Activated CD8-positive, alpha-beta memory T cell treated with anti-CD3 and anti-CD28 coated beads for 36 hours (primary cell): ENCODE measurements at regions not wholly inside any gene's neighbourhood (a gene's known extent, or its start where the extent isn't known, plus 50 kb on each side); places are given as distances from the start of the nearest gene placed in this dataset.
"Not testable (repeated sequence)": the region's sequence is repeated elsewhere in the genome, so short reads cannot be mapped to it uniquely, and the experiment has no call there.

Experiments used
- CTCF ChIA-PET: fragments of 350-600 bp; sonication (Branson Sonifier 250); formaldehyde crosslinking; loops from one replicate; lab custom pipeline; 2021; ENCODE audit warnings: antibody characterized with exemption; lab: Charles Lee
- POLR2A ChIA-PET: fragments of 350-600 bp; sonication (Branson Sonifier 250); formaldehyde crosslinking; loops from one replicate; lab custom pipeline; 2021; ENCODE audit warnings: antibody characterized with exemption; lab: Charles Lee

DNA sequence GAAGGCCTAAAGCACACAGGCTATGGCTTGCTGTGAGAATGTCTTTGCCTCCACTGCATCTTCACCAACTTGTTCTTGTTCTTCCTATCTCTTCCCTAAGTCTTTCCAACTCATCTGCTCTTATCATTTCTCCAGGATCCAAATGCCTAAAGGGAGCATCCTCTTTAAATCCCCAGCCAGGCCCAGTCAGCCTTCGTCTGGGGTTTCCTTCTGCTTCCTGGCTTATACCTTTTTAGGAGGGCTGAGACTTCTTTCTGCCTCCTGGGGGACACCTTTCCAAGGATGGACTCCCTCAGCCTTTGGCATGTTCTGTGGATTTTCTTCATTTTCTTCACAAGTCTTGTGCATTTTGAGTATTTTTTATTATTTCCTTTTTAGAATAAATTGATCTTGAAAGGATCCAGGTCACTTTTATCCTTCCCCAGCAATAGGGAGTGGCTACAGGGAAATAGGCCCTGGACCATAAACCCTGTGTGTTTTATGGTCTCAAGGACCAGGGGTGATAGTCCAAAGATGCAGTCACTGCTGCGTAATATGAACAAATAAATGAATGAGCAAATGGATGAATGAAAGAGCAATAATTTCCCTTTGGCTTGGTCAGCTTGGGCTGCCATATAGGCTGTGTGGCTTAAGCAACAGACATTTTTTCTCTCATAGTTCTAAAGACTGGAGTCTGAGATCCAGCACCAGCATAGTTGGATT lies 122.1 kb upstream of the LRIG1 start:
- ChIA-PET CTCF (no interaction called here), POLR2A (no interaction called here)

DNA sequence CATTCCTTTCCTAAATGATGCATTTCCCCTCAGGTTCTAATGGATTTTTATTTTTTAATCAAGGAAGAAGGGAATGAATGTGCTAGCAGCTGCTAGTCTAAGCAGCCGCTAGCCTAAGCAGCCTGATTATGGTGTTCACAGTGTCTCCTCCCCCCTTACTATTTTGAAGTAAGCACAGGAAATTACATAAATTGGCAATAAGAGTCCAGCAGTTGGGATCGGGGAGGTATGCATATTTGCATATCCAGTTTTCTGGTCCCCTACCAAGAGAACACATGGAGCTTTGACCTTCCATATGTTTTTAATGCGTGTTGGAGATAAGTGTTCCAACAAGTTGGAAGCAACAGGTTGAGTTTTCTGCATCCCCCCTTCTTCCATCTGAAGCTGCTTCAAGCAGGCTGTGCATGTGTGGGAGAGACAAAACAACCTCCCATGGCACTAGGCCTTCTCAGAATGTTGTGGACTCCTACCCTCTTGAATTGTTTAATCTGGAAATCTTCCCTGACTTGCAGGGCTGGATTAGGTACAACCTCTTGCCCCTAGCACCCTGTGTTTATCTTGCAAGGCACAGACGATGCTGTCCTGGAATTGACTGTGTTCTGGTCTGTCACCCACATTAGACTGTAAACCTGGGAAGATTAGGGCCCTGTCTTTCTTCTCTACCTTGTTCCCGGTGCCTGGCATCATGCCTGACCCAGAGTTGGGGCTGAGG lies 124.8 kb upstream of the LRIG1 start:
- ChIA-PET CTCF (no interaction called here), POLR2A (no interaction called here)

DNA sequence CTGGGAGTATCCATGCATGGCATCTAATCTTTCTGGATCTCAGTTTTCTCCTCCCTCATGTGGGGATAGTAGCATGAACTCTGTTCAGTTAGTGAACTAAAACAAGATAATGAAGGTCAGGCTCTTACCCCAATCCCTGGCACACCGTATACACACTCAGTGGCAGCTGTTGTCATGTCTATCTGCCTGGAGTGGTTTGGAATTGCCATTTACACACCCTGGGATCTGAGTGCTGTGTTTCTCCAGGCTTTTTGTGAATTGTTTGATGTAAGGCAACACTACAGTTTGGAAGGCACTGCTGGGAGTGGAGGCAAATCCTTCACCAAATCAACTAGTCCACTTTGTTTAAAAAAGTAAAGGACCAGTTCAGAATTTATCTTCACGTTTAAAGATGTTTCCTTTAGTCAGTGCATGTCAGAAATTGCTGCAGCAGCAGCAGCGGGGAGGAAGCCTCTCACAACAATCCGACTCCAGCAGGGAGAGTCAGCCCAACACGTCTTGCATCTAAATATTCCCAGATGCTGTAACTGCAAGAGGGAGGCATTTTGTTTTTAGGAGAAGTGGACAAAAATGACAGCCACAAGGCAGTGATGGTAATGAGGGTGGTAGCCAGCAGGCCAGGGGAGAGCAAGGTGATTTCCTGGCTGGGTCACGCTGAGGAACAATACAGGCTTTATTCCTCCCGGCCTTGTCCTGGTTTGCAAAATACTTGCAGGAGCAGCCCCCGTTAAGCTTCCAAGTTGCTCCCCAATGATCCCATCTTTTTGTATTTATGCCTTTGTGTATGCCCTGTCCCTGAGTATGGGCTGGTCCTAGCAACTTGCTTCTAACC lies 128.5 kb upstream of the LRIG1 start:
- ChIA-PET CTCF (interaction anchor here (1.1 kb wide), 1 partner anchor 353 kb away, joined by 3 read pairs; no protein-coding TSS in a partner anchor), POLR2A (no interaction called here)

DNA sequence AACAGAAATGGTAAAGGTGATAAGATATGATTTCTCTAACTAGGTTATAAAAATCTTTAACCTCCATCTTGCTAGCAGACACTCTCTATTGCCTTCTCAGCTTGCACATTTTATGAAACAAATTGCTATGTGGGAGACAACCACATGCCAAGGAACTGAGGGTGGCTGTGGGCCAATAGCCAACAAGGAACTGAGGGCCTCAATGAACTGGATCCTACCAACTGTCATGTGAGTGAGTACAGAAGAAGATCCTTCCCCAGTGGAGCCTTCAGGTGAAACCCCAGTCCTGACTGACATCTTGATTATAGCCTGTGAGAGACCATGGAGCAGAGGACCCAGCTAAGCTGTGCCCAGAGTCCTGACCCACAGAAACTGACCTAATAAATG lies 129.2 kb upstream of the LRIG1 start:
- ChIA-PET CTCF (interaction anchor here (1.1 kb wide), 1 partner anchor 353 kb away, joined by 3 read pairs; no protein-coding TSS in a partner anchor), POLR2A (no interaction called here)

DNA sequence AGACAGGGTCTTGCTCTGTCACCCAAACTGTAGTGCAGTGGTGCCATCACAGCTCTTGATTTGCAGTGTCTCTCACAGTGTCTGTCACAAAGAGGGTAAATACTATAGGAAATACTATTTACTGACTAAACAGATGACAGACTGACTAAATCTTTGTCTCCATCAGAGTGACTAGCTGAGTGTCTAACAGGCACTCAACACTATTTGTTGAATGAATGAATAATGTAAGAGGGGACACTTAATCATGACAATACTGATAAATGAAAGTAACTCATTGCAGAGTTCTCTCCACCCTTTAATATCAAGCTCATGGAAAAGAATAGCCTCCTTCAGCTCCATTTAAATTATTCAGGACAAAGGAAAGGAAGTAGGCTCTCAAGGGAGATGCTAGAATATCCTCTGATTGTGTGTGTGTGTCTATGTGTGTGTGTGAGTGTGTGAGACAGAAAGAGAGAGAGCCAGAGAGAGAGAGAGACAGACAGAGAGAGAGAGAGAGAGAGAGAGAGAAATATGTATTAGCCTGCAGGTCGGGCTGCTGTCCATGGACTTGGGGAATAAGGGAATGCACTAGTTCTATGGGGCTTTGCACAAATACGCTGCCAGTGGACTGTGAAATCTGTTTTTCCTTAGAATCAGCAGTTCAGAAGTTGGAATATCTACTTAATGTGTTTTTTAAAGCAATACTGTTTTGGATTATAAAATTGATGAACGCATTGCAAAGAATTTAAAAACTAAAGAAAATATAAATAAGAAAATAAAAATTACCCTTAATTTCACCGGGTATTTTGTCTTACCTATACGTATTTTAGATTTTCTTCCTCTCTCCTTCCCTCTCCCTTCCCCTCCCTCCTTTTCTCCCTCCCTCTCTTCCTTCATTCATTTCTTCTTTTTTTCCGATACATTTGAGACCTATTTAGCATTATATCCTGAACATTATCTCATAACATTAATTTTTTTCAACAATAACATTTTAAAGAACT lies 132.9 kb upstream of the LRIG1 start:
- POLR2A ChIA-PET, result no interaction called here
- CTCF ChIA-PET, result no interaction called here

DNA sequence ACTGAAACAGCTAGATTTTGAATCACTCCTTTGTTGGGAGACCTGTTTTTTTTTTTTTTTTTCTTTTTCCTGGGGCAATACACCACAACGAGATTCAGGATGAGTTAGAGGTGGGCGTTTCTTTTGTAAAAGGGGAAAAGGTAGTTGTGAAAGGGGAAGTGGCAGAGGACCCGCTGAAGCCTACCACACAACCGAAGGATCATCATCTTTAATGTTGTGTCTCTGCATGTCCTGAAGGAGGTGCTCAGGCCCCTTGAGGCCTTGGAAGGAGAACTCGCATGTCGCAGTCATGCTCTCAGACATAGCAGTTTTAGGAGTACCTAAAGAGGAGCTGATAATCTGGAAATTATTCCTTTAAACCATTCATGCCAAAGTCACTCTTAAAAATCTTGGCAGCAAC lies 137.9 kb upstream of the LRIG1 start:
- POLR2A ChIA-PET, result no interaction called here
- CTCF ChIA-PET, result no interaction called here

DNA sequence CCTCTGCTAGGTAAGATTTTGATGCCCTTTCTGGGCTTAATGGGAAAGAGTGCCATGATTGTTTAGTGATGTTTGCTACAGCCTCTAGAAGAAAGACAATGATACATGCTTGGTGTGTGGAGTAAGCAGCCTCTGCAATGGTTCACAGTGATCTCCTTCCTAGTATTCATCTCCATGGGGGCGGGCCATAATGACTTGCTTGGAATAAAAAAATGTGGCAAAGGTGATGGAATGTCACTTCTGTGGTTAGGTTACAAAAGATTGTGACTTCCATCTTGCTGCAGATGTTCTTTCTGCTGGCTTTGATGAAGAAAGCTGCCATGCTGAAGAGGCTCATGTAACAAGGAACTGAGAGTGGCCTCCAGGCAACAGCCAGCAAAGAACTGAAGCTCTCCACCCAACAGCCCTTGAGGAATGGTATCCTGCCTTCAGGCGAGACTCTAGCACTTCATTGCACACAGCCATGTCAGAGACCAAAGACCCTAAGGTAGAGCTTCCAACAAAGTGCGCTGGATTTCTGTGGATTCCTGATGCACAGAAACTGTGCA lies 139.1 kb upstream of the LRIG1 start:
- CTCF ChIA-PET, result no interaction called here

DNA sequence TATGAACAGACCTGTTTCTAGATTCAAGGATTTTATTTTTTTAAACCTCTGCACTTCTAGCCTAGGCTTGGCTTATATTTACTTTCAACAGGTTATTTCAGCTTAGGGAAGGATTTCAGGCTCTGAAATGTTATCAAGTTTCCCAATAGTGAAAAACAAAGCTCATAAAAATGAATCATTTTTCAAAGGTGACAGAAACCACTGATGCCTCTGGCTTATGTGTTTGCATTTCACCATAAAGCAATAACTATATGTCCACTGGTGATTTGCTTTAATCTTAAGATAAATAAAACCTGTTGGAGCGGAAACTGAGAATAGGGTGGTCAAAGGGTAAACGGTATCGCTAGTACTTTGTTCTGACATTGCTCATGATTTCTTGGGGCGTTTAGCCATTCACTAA lies 141.2 kb upstream of the LRIG1 start:
- POLR2A ChIA-PET, result no interaction called here
- CTCF ChIA-PET, result no interaction called here

More for the DNA sequence above, 139.1 kb upstream of the LRIG1 start:
- POLR2A ChIA-PET, result no interaction called here

DNA sequence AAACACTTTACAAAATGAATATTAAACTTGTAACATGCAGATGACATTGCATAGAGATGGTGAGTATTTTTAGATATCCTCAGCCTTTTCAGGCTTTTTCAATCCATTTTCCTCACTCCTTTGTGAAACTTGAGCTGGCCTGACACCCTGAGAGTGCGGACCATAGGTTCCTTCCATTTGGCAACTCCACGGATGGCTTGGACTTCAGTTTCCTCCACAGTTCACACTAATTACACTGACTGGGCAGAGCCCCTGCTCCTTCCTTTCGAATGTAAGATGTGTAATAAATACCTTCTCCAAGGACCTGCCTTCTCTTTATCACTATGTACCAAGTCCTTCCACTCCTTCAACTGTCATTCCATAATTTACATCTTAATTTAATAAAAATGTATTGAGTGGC lies 141.7 kb upstream of the LRIG1 start:
- ChIA-PET POLR2A (no interaction called here), CTCF (no interaction called here)

DNA sequence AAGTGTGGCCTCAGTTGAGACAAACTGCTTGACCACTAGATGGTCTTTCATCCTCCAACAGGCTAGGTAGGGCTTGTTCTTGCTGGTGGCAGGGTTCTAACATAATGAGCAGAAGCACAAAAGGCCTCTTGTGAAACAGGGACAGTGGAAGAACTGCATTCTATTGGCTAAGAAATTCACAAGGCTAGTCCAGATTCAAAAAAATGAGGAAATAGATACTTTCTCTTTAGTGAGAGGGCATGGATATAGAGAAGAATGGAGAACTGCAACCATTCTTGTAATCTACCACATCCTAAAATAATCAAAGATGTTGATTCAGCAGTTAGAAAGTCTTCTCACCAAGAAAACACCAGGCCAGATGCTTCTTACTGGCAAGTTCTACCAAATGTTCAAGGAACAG lies 143.7 kb upstream of the LRIG1 start:
- CTCF ChIA-PET, result no interaction called here
- POLR2A ChIA-PET, result no interaction called here

DNA sequence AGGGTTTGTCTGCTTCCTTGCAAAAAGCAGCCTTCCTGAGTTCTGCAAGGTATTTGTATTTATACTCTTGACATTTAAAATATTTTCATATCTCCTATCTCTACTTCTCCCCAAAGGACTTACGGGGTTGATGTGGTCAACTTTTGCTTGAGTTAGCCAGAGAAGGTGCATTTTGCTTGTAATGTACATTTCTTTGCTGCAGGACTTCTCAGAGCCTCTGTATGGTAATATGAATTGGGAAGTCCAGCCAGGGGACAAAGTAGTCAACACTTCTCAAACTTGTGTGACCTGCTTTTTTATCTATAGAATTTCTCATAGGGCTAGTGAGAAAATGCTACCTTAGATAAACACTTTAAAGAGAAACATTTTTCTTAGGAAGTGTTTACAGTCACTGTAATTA lies 148.2 kb upstream of the LRIG1 start:
- CTCF ChIA-PET, result no interaction called here

DNA sequence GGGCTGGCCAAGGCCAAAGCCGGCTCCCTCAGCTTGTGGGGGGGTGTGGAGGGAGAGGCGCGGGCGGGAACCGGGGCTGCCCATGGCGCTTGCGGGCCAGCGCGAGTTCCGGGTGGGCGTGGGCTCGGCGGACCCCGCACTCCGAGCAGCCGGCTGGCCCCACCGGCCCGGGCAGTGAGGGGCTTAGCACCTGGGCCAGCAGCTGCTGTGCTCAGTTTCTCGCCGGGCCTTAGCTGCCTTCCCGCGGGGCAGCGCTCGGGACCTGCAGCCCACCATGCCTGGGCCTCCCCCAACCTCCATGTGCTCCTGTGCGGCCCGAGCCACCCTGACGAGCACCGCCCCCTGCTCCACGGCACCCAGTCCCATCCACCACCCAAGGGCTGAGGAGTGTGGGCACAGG lies 150.7 kb upstream of the LRIG1 start:
- POLR2A ChIA-PET, result not testable (repeated sequence)
- CTCF ChIA-PET, result interaction anchor here (0.6 kb wide), 1 partner anchor 247 kb away, joined by 3 read pairs; no protein-coding TSS in a partner anchor

More for the DNA sequence above, 148.2 kb upstream of the LRIG1 start:
- POLR2A ChIA-PET, result no interaction called here

DNA sequence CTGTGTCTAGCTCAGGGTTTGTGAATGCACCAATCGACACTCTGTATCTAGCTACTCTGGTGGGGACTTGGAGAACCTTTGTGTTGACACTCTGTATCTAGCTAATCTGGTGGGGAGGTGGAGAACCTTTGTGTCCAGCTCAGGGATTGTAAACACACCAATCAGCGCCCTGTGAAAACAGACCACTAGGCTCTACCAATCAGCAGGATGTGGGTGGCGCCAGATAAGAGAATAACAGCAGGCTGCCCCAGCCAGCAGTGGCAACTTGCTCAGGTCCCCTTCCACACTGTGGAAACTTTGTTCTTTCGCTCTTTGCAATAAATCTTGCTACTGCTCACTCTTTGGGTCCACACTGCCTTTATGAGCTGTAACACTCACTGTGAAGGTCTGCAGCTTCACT lies 151.3 kb upstream of the LRIG1 start:
- CTCF ChIA-PET, result not testable (repeated sequence)

DNA sequence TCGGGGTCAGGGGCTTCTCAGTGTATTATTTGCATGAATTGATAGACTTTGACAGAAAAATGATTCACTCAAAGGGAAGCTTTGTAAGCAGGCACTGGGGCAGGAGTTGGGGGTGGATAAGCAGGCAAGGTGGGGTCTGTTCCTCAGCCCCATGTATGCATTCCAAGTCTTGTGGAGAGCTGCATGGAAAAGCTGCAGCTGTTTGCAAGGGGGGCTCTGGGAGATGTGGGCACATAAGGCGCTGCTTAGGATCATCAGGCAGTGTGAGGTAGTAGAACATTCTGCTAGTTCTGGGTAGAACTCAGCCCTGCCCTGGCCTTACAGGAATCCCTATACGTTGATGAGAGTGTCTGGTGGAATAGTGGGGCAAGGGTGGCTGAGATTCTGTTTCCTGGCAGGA lies 154.2 kb upstream of the LRIG1 start:
- ChIA-PET POLR2A (no interaction called here), CTCF (no interaction called here)

More for the DNA sequence above, 151.3 kb upstream of the LRIG1 start:
- POLR2A ChIA-PET, result not testable (repeated sequence)

DNA sequence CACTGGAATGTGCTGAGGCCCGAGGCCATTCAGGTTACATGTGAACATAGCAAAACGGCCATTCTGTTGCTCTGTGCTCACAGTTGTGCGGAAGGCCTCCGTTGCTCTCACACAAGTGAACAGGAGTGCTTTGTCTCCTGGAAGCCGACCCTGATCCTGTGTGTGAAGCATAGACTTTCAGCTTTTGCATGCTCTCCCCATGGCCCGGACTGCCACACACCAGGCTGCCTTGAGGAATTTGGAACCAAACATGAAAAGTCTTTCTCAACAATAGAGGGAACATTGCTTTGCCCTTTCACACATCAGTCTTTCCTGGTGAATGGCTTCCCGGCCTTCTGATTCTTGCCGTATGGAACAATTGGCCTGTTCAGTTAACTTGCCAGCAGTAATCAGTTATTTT lies 154.8 kb upstream of the LRIG1 start:
- CTCF ChIA-PET, result no interaction called here
- POLR2A ChIA-PET, result no interaction called here

DNA sequence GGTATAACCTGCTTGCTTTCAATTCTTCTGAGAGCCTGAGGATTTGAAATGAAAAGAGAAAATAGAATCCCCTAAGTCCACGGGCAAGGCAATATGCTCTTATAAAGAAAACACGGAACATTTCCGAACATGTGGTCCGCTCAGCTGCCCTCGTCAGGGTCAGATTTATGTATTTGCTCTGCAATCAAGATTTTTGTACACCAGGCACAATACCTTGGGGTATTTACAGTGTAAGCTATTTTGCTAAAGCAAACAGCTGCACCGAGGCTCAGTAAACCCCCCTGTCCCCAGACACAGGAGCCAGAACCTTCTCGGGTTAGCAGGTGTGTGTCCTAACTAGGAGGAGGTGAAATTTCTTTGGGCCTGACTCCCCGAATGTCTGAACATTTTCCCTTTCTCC lies 155.8 kb upstream of the LRIG1 start:
- ChIA-PET CTCF (no interaction called here), POLR2A (no interaction called here)

DNA sequence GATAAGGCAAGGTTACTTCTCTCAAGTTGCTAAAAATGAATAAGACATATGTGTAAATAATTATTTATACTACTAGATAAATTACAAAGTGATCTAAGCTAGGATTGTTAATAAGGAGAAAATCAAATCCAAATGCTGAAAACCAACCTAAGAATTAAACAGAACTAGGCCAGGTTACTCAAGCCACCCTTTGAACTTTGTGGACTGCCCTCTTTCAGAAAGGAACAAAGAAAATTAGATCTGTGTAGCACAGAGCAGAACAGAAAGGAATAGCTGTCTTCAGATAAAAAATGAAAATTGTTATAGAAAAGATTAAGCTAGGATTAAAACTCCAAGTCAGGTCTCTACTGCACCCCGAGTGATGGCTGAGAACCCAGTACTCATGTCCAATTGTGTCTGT lies 158.2 kb upstream of the LRIG1 start:
- ChIA-PET POLR2A (no interaction called here), CTCF (no interaction called here)

DNA sequence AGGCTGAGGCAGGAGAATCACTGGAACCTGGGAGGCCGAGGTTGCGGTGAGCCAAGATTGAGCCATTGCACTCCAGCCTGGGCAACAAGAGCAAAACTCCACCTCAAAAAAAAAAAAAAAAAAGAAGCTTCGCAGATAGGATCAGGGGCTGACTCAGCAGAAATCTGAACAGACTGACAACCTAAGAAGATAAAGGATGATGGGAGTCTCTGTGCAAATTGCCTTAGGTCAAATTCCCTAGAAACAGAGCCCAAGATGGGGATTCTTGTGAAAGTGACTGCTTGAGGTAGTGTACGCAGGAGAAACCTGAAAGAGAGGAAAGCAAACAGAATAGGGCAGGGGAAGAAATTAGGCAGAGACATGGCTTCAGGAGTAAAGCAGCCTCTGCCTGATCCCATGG lies 160.8 kb upstream of the LRIG1 start:
- POLR2A ChIA-PET, result no interaction called here
- CTCF ChIA-PET, result no interaction called here

DNA sequence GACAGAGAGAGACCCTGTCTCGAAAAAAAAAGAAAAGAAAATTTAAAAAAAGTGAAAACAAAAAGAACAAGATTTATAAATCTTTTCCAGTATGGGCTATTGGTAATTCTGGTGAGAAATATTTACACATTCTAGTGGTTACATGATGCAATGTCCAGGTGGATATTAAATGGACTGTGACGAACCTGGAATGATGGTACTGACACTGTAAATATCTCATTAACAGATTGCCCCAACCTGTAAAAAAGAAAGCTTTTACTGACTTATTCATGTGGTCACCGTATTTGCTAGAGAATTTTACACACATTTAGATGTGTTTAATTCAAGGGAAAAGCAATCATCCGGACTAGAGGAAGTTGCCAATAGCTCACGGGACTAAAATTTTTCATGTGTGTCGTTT lies 162.1 kb upstream of the LRIG1 start:
- ChIA-PET CTCF (no interaction called here), POLR2A (no interaction called here)
